Hepatocyte (in vitro differentiated cells): ENCODE measurements at regions not wholly inside any gene's neighbourhood (a gene's known extent, or its start where the extent isn't known, plus 50 kb on each side); places are given as distances from the start of the nearest gene placed in this dataset.

Experiments
- DNase-seq: peaks from one replicate; pipeline ENCODE4 v3.0.0-alpha.2; 2016; ENCODE audit warnings: low spot score
- H2AFZ ChIP-seq: fragments of 200-600 bp; sonication (generic); 2 replicates; pipeline ENCODE4 v1.6.0; 2016; ENCODE audit warnings: antibody characterized with exemption, mild to moderate bottlenecking
- H3K27ac ChIP-seq: fragments of 200-600 bp; sonication (generic); 2 replicates; pipeline ENCODE4 v1.5.1; 2016; ENCODE audit warnings: mild to moderate bottlenecking
- H3K27me3 ChIP-seq: fragments of 200-600 bp; sonication (generic); 2 replicates; pipeline ENCODE4 v1.6.1; 2016
- H3K36me3 ChIP-seq: fragments of 200-600 bp; sonication (generic); replicated peaks from 2 replicates; pipeline ENCODE4 v1.5.1; 2016; ENCODE audit warnings: low read depth; ENCODE audit not compliant: insufficient read depth
- H3K4me1 ChIP-seq: fragments of 200-600 bp; sonication (generic); 2 replicates; pipeline ENCODE4 v1.5.1; 2016; ENCODE audit warnings: mild to moderate bottlenecking, moderate library complexity; ENCODE audit not compliant: insufficient read depth
- H3K4me2 ChIP-seq: fragments of 200-600 bp; sonication (generic); 2 replicates; pipeline ENCODE4 v1.6.0; 2016
- H3K4me3 ChIP-seq: fragments of 200-600 bp; sonication (generic); 2 replicates; pipeline ENCODE4 v1.5.1; 2016; ENCODE audit warnings: mild to moderate bottlenecking
- H3K79me2 ChIP-seq: fragments of 200-600 bp; sonication (generic); 2 replicates; pipeline ENCODE4 v1.6.0; 2017; ENCODE audit warnings: mild to moderate bottlenecking
- H3K9me2 ChIP-seq: fragments of 200-600 bp; sonication (generic); replicated peaks from 2 replicates; pipeline ENCODE4 v1.6.0; 2017; ENCODE audit warnings: mild to moderate bottlenecking; ENCODE audit not compliant: insufficient read depth
- H3K9me3 ChIP-seq: fragments of 200-600 bp; sonication (generic); 2 replicates; pipeline ENCODE4 v1.5.1; 2016; ENCODE audit warnings: low read depth, mild to moderate bottlenecking
- H4K20me1 ChIP-seq: fragments of 200-600 bp; sonication (generic); 2 replicates; pipeline ENCODE4 v1.6.0; 2016; ENCODE audit warnings: mild to moderate bottlenecking; ENCODE audit not compliant: insufficient read depth, poor library complexity, severe bottlenecking
- EZH2 ChIP-seq: fragments of 200-600 bp; sonication (generic); IDR thresholded peaks from 2 replicates; pipeline ENCODE4 v1.6.1; 2016; ENCODE audit warnings: antibody characterized with exemption, mild to moderate bottlenecking, borderline replicate concordance
- EZH2phosphoT487 ChIP-seq: fragments of 200-600 bp; sonication (generic); IDR thresholded peaks from one replicate; pipeline ENCODE4 v1.6.1; 2018; ENCODE audit warnings: antibody characterized with exemption, mild to moderate bottlenecking, low read depth, moderate library complexity; ENCODE audit not compliant: unreplicated experiment, severe bottlenecking
- WGBS: methylation state at CpG from one replicate; pipeline ENCODE4 v1.1.6; 2016; ENCODE audit warnings: low lambda C conversion rate; ENCODE audit errors: missing lambda C conversion rate; 5-methylcytosine and 5-hydroxymethylcytosine counted together
- TF ChIP-seq, protein P1 (sequence below): fragments of 200-600 bp; sonication (generic); IDR thresholded peaks from 2 replicates; pipeline ENCODE4 v1.5.1; 2016; ENCODE audit warnings: antibody characterized with exemption, mild to moderate bottlenecking; ENCODE audit not compliant: poor library complexity

DNA sequence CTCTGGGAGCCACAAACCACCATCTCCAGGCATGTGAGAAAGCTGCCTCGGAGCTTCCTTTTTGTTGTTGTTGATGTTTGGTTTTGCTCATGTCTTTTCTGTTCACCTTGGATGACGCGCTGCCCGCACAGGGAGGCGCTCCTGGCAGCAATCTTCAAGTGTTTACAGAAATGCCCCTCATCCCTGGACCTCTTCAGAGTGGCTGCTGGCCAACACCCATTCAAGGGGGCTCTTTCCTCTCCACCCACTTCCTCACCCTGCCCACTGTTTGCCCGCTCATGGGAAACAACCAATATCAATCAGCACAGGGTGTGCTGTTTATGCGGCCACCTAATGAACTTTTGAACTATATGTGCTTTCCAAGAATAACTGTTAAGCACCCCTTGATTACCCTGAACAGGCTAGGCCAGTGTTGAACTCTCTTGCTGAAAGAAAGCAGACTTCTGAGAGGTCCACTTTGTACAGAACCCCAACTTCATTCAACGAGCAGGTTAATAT lies 355.1 kb upstream of the CLNK start:
- TF ChIP-seq, protein P1, sequence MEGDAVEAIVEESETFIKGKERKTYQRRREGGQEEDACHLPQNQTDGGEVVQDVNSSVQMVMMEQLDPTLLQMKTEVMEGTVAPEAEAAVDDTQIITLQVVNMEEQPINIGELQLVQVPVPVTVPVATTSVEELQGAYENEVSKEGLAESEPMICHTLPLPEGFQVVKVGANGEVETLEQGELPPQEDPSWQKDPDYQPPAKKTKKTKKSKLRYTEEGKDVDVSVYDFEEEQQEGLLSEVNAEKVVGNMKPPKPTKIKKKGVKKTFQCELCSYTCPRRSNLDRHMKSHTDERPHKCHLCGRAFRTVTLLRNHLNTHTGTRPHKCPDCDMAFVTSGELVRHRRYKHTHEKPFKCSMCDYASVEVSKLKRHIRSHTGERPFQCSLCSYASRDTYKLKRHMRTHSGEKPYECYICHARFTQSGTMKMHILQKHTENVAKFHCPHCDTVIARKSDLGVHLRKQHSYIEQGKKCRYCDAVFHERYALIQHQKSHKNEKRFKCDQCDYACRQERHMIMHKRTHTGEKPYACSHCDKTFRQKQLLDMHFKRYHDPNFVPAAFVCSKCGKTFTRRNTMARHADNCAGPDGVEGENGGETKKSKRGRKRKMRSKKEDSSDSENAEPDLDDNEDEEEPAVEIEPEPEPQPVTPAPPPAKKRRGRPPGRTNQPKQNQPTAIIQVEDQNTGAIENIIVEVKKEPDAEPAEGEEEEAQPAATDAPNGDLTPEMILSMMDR = no peak
- TF ChIP-seq EZH2 = no peak
- no peak for TF ChIP-seq EZH2phosphoT487
- WGBS = 90% methylated on average over 8 of the region's 8 CpGs
- H3K27me3 ChIP-seq = no peaks in the 10 kb centered on the region
- no peak overlapping the region for H2AFZ ChIP-seq
- H3K9me3 ChIP-seq = no peaks in the 10 kb centered on the region
- H3K9me2 ChIP-seq = no peaks in the 10 kb centered on the region
- no peak for DNase-seq
- H3K4me3 ChIP-seq = no peak overlapping the region
- H3K79me2 ChIP-seq = no peaks in the 10 kb centered on the region
- H4K20me1 ChIP-seq = no peaks in the 10 kb centered on the region
- H3K4me1 ChIP-seq = peaks cover 6% of the 10 kb centered on the region
- H3K36me3 ChIP-seq = no peaks in the 10 kb centered on the region
- H3K4me2 ChIP-seq = no peak overlapping the region
- H3K27ac ChIP-seq = no peak overlapping the region

DNA sequence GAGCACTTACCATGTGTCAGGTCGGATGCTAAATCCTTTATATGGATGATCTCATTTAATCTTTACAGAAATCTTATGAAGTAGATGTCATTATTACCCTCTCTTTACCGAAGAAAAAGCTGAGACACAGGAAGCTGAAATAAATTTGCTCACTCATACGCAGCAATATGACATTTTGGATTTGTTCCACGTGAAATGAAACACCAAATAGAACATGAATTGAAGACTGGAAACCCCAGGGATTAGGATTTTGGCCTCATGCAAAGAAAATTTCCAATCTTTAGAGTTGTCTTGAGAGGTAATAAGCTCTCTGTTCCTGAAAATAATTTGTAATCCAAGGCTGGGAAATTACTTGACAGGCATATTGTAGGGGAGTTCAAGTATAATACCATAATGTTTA lies 354.4 kb upstream of the CLNK start:
- Histone ChIP-seq H3K79me2 (no peaks in the 10 kb centered on the region), H2AFZ (no peak overlapping the region), H3K9me3 (no peaks in the 10 kb centered on the region), H3K9me2 (no peaks in the 10 kb centered on the region), H3K27me3 (no peaks in the 10 kb centered on the region), H3K36me3 (no peaks in the 10 kb centered on the region), H3K4me2 (no peak overlapping the region), H4K20me1 (no peaks in the 10 kb centered on the region), H3K4me3 (no peak overlapping the region), H3K4me1 (peaks cover 6% of the 10 kb centered on the region), H3K27ac (no peak overlapping the region)
- no peak for DNase-seq
- 78% methylated on average over 4 of the region's 4 CpGs for WGBS
- TF ChIP-seq, protein P1 = no peak
- no peak for TF ChIP-seq EZH2
- TF ChIP-seq EZH2phosphoT487 = no peak

DNA sequence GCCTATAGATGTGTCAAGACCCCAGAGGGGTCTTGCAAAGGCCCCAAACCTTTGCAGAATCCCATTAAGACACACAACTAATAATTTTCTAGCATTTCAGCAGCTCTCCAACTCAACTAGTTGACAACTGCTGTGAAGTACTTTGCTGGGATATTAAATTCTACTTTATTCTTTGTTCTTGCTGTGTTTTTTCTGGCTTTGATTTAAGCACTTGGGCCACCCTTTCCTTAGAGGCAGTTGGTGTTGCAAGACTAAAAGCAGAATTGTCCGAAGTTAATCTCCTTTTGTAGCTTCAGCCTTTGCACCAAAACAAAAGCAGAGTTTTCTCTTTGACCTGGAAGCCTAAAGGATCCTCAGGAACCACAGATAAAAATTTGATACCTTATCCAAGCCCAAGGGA lies 353.1 kb upstream of the CLNK start:
- peaks cover 6% of the 10 kb centered on the region for H3K4me1 ChIP-seq
- no peaks in the 10 kb centered on the region for H4K20me1 ChIP-seq
- H3K9me3 ChIP-seq = no peaks in the 10 kb centered on the region
- H3K27ac ChIP-seq = no peak overlapping the region
- H3K9me2 ChIP-seq = no peaks in the 10 kb centered on the region
- no peak overlapping the region for H2AFZ ChIP-seq
- TF ChIP-seq EZH2phosphoT487 = no peak
- no peaks in the 10 kb centered on the region for H3K36me3 ChIP-seq
- no peak for DNase-seq
- WGBS = 69% methylated on average over 1 of the region's 1 CpG
- H3K4me3 ChIP-seq = no peak overlapping the region
- no peak overlapping the region for H3K4me2 ChIP-seq
- no peaks in the 10 kb centered on the region for H3K79me2 ChIP-seq
- H3K27me3 ChIP-seq = no peaks in the 10 kb centered on the region

DNA sequence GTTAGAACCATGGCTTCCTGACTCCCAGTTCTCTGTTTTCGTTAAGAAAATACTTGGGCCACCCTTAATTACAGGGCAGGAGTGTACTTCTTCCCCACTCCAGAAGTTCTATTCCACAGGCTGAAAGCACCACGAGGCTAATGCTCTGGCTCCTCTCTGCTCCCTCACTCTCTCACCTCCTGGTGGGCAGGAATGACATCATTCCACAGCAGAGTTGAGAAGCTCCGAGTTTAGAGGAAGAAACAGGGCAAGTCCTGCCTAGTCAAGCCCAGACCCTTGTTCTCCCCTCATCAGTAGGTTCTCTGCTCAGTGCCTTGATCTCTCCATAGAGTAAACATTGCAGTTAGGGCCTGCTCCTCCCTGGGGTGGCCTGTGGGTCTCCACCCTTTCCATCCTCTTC lies 343.8 kb upstream of the CLNK start:
- H3K79me2 ChIP-seq = no peaks in the 10 kb centered on the region
- no peaks in the 10 kb centered on the region for H3K27me3 ChIP-seq
- H4K20me1 ChIP-seq = no peaks in the 10 kb centered on the region
- DNase-seq = no peak
- no peak overlapping the region for H3K4me2 ChIP-seq
- no peaks in the 10 kb centered on the region for H3K4me1 ChIP-seq
- TF ChIP-seq EZH2phosphoT487 (no peak), EZH2 (no peak)
- TF ChIP-seq, protein P1 = no peak
- no peak overlapping the region for H2AFZ ChIP-seq
- H3K27ac ChIP-seq = no peak overlapping the region
- H3K9me3 ChIP-seq = no peaks in the 10 kb centered on the region
- H3K36me3 ChIP-seq = no peaks in the 10 kb centered on the region
- WGBS = 70% methylated on average over 3 of the region's 3 CpGs
- H3K4me3 ChIP-seq = no peak overlapping the region
- no peaks in the 10 kb centered on the region for H3K9me2 ChIP-seq
